HG02759 (cell line): ENCODE measurements at regions not wholly inside any gene's neighbourhood (a gene's known extent, or its start where the extent isn't known, plus 50 kb on each side); places are given as distances from the start of the nearest gene placed in this dataset.
"Not testable (repeated sequence)": the region's sequence is repeated elsewhere in the genome, so short reads cannot be mapped to it uniquely, and the experiment has no call there.

ENCODE experiments used
- ATAC-seq: cut with Tn5 transposase; IDR thresholded peaks from one replicate; pipeline ENCODE4 v1.9.1; 2021; ENCODE audit warnings: mild to moderate bottlenecking, moderate library complexity; ENCODE audit not compliant: unreplicated experiment

DNA sequence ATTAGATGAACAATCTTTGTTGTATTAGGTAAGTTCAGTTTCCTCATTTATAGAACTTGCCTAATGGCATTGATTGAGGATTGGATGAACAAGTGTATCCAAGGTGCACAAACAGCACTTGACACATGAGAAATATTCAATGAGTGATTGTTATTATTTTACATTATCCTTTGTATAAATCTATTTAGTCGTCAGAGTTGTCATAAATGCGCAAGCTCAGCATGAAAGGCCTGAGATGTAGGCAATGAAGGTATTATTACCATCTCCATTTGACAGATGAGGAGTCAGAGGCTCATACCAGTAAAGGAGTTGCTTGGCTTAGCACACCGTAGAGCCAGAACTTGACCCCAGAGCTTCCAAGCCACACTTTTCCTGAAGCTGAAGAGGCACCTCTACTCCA is 291.4 kb downstream of the C1D start:
- no peak for ATAC-seq

DNA sequence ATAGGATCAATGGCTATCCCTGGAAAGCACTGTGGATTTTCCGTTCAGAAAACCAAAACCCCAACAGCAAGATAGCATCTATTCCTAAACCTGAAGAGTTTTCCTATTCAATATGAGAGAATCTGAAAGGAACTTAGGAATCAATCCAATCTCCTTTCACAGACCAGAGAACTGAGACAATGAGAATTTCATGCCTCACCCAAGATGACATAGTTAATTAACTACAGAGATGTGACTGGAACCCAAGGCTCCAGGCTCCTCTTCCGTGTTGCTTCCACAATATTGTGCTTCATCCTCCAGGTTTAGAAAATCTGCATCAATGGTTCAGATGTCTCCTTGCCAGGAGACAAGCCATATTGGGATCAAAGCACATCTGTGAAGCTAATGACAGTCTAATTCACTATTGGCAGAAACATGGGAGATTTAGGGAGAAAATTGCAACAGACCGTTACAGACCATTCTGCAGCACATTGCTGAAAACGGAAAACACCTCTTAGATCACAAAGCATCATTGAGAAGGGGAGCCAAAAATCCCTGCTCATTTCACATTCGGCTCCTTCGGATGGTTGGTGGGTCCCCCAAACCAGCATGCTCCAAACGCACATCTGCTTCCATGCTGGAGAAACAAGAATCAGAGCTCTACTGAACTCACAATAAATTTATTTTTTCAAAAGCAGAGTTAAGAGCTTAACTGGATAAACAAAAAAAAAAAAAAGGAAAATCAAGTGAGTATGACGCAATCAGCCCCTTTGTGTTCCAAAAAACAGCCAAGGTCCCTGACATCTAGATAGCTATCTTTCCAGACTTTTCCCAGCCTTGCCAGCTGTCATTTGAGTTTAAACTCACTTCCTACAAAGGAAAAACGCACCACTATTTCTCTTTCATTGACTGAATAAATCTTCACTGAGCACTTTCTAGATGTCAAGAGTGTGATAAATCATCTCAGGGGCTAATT is 290.3 kb downstream of the C1D start:
- no peak for ATAC-seq

DNA sequence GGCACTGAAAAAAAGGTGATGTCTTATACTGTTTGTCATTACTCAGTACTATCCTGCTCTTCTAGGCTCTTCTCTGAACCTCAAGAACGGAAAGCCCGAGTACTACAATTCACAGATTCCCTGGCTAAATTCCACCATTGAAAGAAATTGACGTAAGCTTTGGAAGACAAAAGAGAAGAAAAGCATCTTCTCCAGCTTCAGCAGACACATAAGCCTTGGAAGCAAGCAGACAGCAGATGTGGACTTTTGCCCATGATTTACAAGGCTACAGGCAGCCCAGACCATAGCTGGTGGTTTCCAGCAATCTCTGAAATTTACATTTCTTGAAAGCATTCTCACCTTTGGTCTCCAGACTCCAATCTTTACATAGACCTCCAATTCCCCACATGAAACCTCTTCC is 289.0 kb downstream of the C1D start:
- ATAC-seq: no peak

DNA sequence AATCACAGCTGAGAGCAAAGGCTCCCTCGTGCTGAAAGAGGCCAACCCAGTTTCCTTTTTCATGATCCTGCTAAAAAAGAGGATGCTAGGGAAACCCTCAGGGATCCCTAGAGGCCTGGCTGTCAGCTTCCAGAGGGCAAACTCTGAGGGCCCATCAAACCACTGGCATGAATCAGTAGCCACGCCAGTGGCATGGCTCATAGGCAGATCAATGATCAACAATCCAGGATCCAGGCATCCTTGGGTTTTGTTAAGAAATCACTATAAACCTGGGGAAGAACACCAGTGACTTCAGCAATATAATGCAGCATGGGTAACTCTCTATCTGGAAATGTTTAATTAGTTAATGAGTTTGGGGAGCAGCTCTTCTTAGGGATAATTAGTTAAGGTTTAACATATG is 286.5 kb downstream of the C1D start:
- no peak for ATAC-seq

DNA sequence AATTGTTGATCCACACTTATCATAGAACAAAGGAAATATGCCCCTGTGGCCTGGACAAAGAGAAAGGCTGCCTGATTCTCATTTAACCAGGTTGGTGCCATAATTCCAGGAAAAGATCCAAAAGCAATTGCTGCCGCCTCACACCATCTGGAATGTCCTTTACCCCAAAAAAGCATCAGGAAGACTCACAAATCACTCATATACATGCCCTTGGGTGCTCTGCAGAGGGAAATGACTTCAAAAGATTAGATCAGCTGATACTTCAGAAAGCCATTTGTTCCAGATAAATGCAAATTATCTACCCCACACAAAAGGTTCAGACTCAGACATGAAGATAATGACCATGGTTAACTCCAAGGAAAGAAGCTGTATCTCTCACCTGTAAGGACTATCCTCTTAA is 285.8 kb downstream of the C1D start:
- ATAC-seq: no peak

DNA sequence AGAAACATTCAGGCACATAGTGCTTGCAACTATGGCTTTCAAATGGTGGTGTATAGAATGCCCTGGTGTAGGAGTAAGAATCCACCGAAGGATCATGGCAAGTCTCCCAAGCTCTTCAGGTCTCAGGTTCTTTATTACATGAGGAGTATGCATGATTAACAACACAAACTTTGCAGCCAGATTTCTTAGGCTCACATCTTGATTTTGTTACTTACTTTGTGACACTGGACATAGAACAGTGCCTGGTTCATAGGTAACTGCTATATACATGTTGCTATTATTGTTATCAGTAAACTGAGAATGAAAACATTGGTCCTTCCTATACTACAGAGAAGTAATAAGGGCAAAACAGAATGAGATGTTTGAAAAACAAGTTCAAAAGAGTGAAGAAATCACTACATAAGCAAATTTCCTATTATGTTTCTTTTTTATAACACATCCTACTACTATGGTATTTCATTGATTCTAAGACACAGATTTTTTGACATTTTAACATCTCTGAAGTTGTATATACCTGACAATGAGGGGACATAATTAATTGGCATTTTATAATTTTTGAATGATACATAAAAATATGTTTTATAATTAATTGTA is 284.9 kb downstream of the C1D start:
- no peak for ATAC-seq

DNA sequence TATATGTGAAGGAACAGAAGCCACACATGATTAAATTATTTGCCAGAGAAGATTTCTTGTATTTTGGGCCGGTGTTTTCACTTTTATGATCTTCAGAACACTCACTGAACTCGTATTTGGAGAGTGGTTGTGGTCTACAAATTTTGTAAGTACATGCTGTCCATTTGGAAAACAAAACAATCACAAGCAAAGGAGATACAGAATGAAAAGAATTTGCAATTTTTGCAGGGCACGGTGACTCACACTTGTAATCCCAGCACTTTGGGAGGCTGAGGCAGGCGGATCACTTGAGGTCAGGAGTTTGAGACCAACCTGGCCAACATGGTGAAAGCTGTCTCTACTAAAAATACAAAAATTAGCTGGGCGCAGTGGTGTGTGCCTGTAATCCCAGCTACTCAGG is 282.0 kb downstream of the C1D start:
- ATAC-seq: not testable (repeated sequence)

DNA sequence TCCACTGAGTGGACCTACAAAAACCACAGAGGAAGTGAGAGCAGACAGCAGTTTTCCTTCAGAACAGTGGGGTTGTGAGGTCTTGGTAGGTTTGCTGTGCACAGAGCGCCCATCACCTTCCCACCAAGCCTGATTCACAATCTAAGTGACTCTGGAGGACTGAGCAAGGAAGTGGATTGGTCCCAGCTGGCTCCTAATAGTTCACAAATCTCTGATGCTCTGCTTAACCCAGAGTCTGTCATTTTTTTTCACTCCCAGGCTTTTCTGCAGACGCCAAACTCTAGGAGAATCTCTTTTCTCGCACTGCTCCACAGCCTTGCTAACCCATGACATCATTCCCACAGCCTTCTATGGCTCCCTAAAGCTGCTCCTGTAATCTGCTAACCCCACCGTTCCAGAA is 280.4 kb downstream of the C1D start:
- ATAC-seq: no peak

DNA sequence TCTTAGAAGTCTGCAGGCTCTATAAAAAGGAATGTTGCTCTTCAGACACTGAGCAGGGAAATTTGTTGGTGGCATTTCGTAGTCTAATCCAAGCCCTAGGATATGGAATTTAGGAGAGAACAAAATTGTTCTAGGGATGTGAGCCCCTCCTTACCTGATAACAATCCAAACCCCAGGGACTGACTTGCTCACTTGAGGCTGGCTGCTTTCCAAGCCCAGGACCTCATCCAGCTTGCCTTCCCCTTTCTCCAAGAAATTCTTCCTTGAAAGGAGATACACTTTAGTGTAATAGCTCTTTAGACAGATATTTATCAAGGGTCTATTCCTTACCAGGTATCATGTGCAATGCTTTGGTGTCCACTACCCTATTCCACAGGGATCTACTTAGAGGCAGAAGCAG is 279.8 kb downstream of the C1D start:
- ATAC-seq: no peak

DNA sequence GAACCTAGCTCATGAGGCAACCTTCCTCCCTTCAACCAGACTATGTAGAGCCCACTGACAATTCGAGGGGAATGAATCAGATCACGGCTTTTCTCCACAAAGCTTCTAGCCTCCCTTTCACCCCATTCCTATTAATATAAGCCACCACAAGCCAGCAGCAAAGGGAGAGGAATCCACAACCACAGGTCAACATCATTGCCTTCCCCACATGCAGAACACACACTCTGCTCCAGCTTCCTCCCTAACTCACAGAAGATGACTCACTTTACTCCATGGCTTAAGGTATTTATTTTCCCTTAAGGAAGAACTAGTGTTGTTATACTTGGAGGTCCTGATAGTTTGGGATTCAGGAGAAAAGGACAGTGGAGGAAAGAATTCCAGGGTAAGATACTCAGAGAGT is 272.2 kb downstream of the C1D start:
- no peak for ATAC-seq

DNA sequence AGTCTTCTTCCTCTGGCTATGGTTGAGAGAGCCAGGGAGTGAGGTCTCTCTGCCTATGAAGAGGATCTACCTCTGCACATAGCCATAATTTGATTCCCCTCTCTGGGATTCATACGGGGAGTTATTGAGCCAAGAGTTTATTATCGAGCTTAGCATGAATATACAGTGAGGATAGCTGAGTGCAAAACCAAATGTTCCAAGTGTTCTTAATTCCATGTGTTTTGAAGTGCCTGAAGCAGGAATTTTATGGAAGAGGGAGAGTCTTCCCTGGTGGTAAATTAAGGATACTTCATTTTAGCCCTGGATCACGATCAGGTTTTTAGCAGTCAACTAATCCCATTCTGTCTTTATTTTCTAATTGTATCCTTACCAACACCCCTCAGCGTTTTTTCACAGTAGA is 270.6 kb downstream of the C1D start:
- no peak for ATAC-seq

DNA sequence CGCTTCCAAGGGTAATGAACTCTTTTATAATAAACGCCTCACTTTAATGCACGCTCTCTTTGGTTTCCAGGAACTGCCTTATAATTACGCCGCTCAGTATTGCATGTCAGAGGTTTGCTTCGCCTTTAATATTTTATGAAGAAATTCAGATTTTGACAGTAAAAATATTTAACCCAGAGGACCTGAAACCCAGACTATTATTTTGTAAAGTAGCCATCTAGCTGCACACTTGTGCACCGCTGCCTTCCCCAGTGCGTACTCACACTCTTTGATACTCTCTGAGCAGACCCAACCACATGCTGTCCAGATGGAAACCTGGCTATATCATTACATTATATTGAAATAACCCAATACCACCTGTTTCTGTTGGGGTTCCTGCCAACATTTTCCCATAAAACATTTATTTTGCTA is 270.1 kb downstream of the C1D start:
- no peak for ATAC-seq

DNA sequence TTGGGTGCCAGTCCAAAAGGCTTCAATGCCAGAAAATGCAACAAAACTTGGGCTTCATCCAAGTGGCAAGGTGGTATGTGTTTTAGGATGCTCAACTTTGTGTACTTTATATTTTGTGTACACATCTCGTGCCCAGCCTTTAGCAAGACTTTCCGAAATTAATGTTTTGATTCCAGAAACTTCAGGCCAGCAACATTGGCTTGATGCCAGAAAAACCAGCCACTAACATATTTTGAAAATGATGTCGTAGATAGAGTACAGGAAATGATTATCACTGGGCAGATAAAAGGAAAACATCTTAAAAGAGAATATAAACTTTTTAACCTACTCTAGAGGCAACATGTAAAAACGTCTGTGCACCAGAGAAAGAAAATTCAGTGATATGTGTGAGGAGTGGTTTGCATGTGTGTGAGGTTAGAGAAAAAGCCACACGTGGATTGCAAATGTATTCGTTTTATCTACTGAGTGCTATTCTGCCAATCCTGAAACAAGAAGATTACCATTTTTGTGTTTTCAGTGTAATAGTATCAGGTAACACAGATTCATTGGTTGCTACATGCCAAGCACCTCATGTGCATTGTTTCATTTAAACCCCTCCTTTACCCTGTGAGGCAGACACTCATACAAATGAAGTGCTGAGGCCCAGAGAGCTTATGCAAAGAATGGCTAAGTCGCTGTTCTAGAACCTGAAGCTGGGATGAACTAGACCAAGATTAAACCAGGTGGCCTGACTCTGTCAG is 264.8 kb downstream of the C1D start:
- ATAC-seq: no peak

DNA sequence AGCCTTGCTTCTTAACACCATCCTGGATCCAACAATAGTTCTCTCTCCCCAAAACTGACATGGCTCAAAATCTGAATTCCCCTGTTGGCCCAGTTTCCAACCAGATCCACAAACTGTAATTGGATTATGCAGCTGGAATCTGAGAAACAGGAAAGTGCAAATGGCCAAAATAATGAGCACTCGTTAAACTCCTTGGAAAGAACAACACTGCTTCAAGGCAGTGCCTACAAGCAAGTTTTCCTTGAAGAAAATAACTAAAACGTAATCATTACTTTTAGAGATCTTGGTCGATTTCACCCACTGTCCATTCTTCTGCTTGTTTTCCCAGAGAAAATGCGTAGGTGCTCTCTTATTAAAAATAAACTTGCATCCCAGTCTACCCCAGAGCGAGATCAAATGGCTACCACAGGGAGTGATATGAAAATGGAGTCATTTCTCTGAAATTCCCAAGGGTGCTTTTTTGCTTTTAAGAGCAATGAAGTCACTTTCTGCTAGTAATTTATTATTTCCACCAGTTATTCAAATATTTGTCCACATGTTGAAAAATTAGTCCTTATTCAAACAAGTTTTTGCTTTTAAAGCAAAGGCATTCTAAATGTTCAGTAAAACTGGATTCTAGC is 264.2 kb downstream of the C1D start:
- ATAC-seq: no peak

DNA sequence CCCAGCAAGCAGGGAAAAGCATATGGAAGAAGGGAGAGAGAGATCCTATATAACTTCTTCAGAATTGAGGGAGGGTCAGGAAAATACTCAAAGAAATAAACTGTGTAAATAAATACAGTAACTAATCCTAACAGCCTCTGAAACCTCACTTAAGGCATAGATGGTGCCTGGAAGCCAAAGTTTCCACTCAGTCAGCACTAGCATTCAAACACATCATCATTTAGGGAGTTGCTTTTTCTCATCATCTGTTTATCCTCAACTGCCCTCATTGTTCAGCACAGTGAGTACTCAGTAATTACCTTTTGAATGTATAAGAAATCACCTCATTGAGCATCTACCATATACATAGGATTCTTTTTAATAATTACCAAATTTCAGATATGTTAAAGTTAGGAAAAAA is 262.9 kb downstream of the C1D start:
- no peak for ATAC-seq

DNA sequence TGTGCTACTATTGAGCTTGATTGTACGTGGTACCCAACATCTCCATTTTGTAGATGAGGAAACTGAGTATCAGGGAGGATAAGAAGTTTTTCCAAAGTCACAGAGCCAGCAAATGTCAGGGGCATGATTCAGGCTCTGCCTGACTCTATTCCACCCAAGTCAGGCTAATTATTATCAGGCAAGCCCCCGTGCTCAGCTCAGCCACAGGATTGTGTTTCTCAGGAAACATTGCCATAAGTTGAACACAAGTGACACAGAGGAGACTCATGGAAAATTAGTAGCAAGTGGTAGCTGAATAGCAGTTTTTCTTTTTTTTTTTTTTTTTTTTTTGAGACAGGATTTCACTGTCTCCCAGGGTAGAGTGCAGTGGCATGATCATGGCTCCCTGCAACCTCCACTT is 260.5 kb downstream of the C1D start:
- no peak for ATAC-seq

DNA sequence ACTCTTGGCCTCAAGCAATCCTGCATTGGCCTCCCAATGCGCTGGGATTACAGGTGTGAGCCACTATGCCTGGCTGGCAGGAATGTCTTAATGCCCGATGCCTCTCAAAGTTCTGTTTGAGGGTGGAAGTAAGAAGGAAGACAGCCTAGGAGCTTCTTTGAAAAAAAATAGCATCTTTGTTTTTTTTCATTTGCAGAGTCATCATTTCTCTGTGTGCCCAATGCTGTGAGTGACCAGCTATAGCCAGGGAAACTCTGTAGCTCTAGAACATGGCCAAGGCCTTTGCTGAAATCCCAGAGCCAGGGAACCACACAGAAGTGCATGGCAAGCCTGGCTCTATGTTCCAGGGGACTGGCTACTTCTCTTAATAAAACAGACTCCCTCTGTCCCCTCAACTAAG is 260.0 kb downstream of the C1D start:
- no peak for ATAC-seq

DNA sequence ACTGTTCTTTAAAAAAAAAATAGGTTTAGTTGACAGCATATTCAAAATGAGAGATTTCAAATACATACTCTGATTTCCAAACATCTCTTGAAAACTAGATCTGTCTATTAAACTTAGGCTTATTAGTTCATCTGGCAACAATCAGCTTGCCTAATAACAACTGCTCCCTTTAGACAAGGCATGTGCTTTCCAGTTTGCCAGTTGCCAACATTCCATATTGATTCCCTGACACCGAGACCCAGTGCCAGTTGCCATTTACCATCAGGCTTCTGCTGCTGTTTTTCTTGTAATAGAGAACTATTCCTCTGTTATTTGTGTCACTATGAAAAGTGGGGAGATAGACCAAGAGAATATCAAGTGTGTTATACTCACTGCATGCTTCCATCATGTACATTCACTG is 256.0 kb downstream of the C1D start:
- no peak for ATAC-seq

DNA sequence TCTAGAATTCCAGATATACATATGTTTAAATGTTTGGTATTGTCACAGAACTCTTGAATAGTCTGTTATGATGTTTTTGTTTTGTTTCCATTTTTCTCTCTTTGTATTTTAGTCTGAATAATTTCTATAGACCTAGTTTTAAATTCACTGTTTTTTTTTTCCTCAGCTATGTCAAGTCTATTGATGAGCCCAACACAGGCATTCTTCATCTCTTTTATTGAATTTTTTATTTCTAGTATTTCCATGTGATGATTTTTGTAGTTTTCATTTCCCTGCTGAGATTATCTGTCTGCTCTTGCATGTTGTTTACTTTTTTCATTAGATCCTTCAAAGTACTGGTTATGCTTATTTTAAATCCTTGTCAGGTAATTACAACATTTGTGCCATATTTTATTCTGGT is 254.7 kb downstream of the C1D start:
- ATAC-seq: no peak

DNA sequence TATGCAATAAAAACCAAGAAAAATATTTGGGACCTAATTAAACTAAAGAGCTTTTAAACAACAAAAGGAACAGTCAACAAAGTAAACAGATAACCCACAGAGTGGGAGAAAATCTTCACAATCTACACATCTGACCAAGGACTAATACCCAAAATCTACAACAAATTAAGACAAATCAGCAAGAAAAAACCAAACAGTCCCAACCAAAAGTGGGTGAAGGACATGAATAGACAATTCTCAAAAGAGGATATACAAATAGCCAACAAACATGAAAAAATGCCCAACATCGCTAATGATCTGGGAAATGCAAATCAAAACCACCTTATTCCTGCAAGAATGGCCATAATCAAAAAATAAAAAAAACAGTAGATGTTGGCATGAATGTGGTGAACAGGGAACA is 250.1 kb downstream of the C1D start:
- ATAC-seq: no peak

DNA sequence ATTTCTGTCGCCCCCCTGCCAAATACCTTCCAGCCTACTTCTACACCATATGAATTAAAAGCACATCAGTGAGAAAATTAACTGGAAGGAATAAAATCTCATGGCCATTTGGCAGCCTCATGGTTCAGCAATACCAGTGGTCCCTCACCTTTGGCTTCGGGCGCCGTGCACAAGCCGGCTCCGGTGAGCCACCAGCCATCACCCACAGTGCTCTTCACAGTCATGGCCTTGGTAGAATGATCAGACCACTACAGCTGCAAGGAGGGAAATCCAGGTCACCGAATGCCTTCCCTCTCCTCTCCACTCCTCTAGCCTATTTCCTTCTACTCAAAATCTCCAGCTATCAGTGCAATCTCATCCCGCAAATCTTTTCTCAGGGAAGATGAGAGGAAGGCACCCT is 239.1 kb downstream of the C1D start:
- no peak for ATAC-seq
